ENCODE measurements at regions not wholly inside any gene's neighbourhood (a gene's known extent, or its start where the extent isn't known, plus 50 kb on each side); places are given as distances from the start of the nearest gene placed in this dataset.
A peak's percentile ranks its signal among the peaks of the same experiment; 100 is the strongest.

GRCh38 chr6:6402006-6402405 is 81.5 kb upstream of the F13A1 start:
- Histone ChIP-seq H3K27ac (replicated peaks) (no peak overlapping the region), H3K27me3 (ENCODE audit: insufficient read depth, poor library complexity, severe bottlenecking) (no peaks in the 10 kb centered on the region), H3K4me3 (replicated peaks; ENCODE audit: insufficient read depth, low read length) (no peak overlapping the region)
- TF ChIP-seq SPI1 (IDR thresholded peaks at IDR 0.05; ENCODE audit: borderline replicate concordance, low read depth): no peak
- no peak for TF ChIP-seq CTCF (IDR thresholded peaks at IDR 0.05; ENCODE audit: insufficient read depth, low read length)
- TF ChIP-seq REST (IDR thresholded peaks at IDR 0.05; ENCODE audit: insufficient replicate concordance, low read depth): no peak
- no peak for TF ChIP-seq GABPA (IDR thresholded peaks at IDR 0.05; ENCODE audit: low read depth)
- no peak for TF ChIP-seq POLR2AphosphoS5 (IDR thresholded peaks at IDR 0.05; ENCODE audit: low read depth)
- peak in 1 of 2 experiments; percentile 20 for DNase-seq (ENCODE audit: low read depth in 1 of 2, low spot score in 1 of 2)

- H3K4me3 ChIP-seq (replicated peaks; ENCODE audit: insufficient read depth, low read length): no peak overlapping the region
- DNase-seq (ENCODE audit: low read depth in 1 of 2, low spot score in 1 of 2): peak in 1 of 2 experiments; percentile 38
- H3K27ac ChIP-seq (replicated peaks): no peak overlapping the region
- no peaks in the 10 kb centered on the region for H3K27me3 ChIP-seq (ENCODE audit: insufficient read depth, poor library complexity, severe bottlenecking)
- TF ChIP-seq REST (IDR thresholded peaks at IDR 0.05; ENCODE audit: insufficient replicate concordance, low read depth): no peak
Observed at GRCh38 chr6:6402591-6402990, 82.1 kb upstream of the F13A1 start.

GRCh38 chr6:6405031-6405430 is 84.6 kb upstream of the F13A1 start:
- no peak overlapping the region for H3K4me3 ChIP-seq (replicated peaks; ENCODE audit: insufficient read depth, low read length)
- DNase-seq (ENCODE audit: low read depth in 1 of 2, low spot score in 1 of 2): no peak
- no peak for TF ChIP-seq SPI1 (IDR thresholded peaks at IDR 0.05; ENCODE audit: borderline replicate concordance, low read depth)
- no peak for TF ChIP-seq CTCF (IDR thresholded peaks at IDR 0.05; ENCODE audit: insufficient read depth, low read length)
- no peak for TF ChIP-seq POLR2AphosphoS5 (IDR thresholded peaks at IDR 0.05; ENCODE audit: low read depth)
- no peak for TF ChIP-seq REST (IDR thresholded peaks at IDR 0.05; ENCODE audit: insufficient replicate concordance, low read depth)
- TF ChIP-seq GABPA (IDR thresholded peaks at IDR 0.05; ENCODE audit: low read depth): no peak
- no peaks in the 10 kb centered on the region for H3K27me3 ChIP-seq (ENCODE audit: insufficient read depth, poor library complexity, severe bottlenecking)
- no peak overlapping the region for H3K27ac ChIP-seq (replicated peaks)

All from HL-60 (cell line).